SK-N-SH (cell line): ENCODE measurements at regions not wholly inside any gene's neighbourhood (a gene's known extent, or its start where the extent isn't known, plus 50 kb on each side); places are given as distances from the start of the nearest gene placed in this dataset.

Experiments
- CTCF ChIA-PET: fragments of 300-600, 350-600 bp; formaldehyde crosslinking; extraction: SDS; loops from one replicate; lab custom pipeline; 2021; lab: Yijun Ruan, JAX
- POLR2A ChIA-PET: fragments of 350-600 bp; sonication (Branson Sonifier 250); formaldehyde crosslinking; extraction: SDS; loops from one replicate; lab custom pipeline; 2020; ENCODE audit warnings: antibody characterized with exemption, inconsistent platforms; lab: Yijun Ruan, JAX
- DNase-seq: peaks from one replicate; pipeline ENCODE4 v3.0.0; 2012
- H2AFZ ChIP-seq: fragments of 200-600 bp; sonication (generic); 2 replicates; pipeline ENCODE4 v1.8.1; 2016; ENCODE audit warnings: antibody characterized with exemption, mild to moderate bottlenecking, low read depth
- H3F3A ChIP-seq: fragments of 200-600 bp; sonication (generic); replicated peaks from 2 replicates; pipeline ENCODE3; 2016; ENCODE audit warnings: antibody characterized with exemption, mild to moderate bottlenecking; ENCODE audit not compliant: insufficient read depth
- H3K27ac ChIP-seq, 2 experiments: fragments of 200-500 bp in 1 of 2; fragments of 200-600 bp in 1 of 2; sonication (Bioruptor generic) in 1 of 2; sonication (generic), shearing (Covaris generic) in 1 of 2; 2 replicates each; pipeline versions ENCODE4 v1.5.1 to v1.6.1; 2014 to 2016; ENCODE audit warnings: low read depth in 2 of 2, inconsistent platforms in 1 of 2, low read length in 1 of 2, mild to moderate bottlenecking in 1 of 2, mixed read lengths in 1 of 2
- H3K27me3 ChIP-seq: fragments of 200-600 bp; sonication (generic), shearing (Covaris generic); 2 replicates; pipeline ENCODE4 v1.6.1; 2016; ENCODE audit warnings: mixed run types; ENCODE audit not compliant: insufficient read depth
- H3K36me3 ChIP-seq, 2 experiments: fragments of 200-500 bp in 1 of 2; fragments of 200-600 bp in 1 of 2; sonication (Bioruptor generic) in 1 of 2; sonication (generic) in 1 of 2; replicated peaks in 1 of 2; 2 replicates each; pipeline versions ENCODE3 to v1.5.1; 2014 to 2016; ENCODE audit warnings: low read length in 1 of 2, mild to moderate bottlenecking in 1 of 2; ENCODE audit not compliant: insufficient read depth in 2 of 2, control insufficient read depth in 1 of 2
- H3K4me1 ChIP-seq, 2 experiments: fragments of 200-500 bp in 1 of 2; fragments of 200-600 bp in 1 of 2; sonication (Bioruptor generic) in 1 of 2; sonication (generic), shearing (Covaris generic) in 1 of 2; 2 replicates each; pipeline versions ENCODE4 v1.5.1 to v1.6.1; 2014 to 2016; ENCODE audit warnings: low read depth in 1 of 2, low read length in 1 of 2, mixed run types in 1 of 2; ENCODE audit not compliant: insufficient read depth in 2 of 2, control insufficient read depth in 1 of 2
- H3K4me2 ChIP-seq: fragments of 200-600 bp; sonication (generic), shearing (Covaris generic); 2 replicates; pipeline ENCODE4 v1.6.1; 2017; ENCODE audit warnings: mixed run types
- H3K4me3 ChIP-seq, 2 experiments: fragments of 200-500 bp in 1 of 2; fragments of 200-600 bp in 1 of 2; sonication (Bioruptor generic) in 1 of 2; sonication (generic), shearing (Covaris generic) in 1 of 2; 2 replicates each; pipeline versions ENCODE4 v1.5.1 to v1.8.1; 2014 to 2016; ENCODE audit warnings: low read depth in 2 of 2, inconsistent platforms in 1 of 2, low read length in 1 of 2, mild to moderate bottlenecking in 1 of 2, mixed read lengths in 1 of 2, moderate library complexity in 1 of 2
- H3K79me2 ChIP-seq: fragments of 200-600 bp; sonication (generic); 2 replicates; pipeline ENCODE4 v1.8.1; 2017; ENCODE audit warnings: mild to moderate bottlenecking; ENCODE audit not compliant: insufficient read depth
- H3K9ac ChIP-seq: fragments of 200-600 bp; sonication (generic); 2 replicates; pipeline ENCODE4 v1.6.1; 2017; ENCODE audit warnings: mixed run types
- H3K9me2 ChIP-seq: fragments of 200-600 bp; sonication (generic); 2 replicates; pipeline ENCODE4 v1.6.1; 2017; ENCODE audit warnings: mixed run types
- H3K9me3 ChIP-seq: fragments of 200-600 bp; sonication (generic); 2 replicates; pipeline ENCODE4 v1.6.1; 2017; ENCODE audit warnings: mixed run types, mild to moderate bottlenecking, moderate library complexity
- H4K20me1 ChIP-seq: fragments of 200-600 bp; sonication (generic); 2 replicates; pipeline ENCODE4 v1.6.1; 2017; ENCODE audit warnings: mild to moderate bottlenecking, mixed run types; ENCODE audit not compliant: insufficient read depth
- CTCF ChIP-seq: fragments of 200-600 bp; sonication (generic); IDR thresholded peaks from 2 replicates; pipeline ENCODE4 v1.6.1; 2017; ENCODE audit warnings: antibody characterized with exemption, mild to moderate bottlenecking, moderate library complexity
- FOXM1 ChIP-seq: IDR thresholded peaks from 2 replicates; pipeline ENCODE4 v1.4.0; 2012; ENCODE audit warnings: low read depth, mild to moderate bottlenecking
- NRF1 ChIP-seq: IDR thresholded peaks from 2 replicates; pipeline ENCODE4 v1.6.1; 2012; ENCODE audit warnings: low read depth, mild to moderate bottlenecking, low read length
- PBX3 ChIP-seq: IDR thresholded peaks from 2 replicates; pipeline ENCODE4; 2012
- RAD21 ChIP-seq: IDR thresholded peaks from 2 replicates; pipeline ENCODE4 v1.6.1; 2012; ENCODE audit warnings: mild to moderate bottlenecking, low read length
- REST ChIP-seq: IDR thresholded peaks from 2 replicates; pipeline ENCODE4 v1.6.1; 2012; ENCODE audit warnings: mild to moderate bottlenecking, low read depth, low read length, moderate library complexity
- TAF1 ChIP-seq: IDR thresholded peaks from 2 replicates; pipeline ENCODE4 v1.6.1; 2012; ENCODE audit warnings: low read depth, mild to moderate bottlenecking, low read length, moderate library complexity, borderline replicate concordance
- TEAD4 ChIP-seq: IDR thresholded peaks from 2 replicates; pipeline ENCODE4 v1.4.0; 2012; ENCODE audit warnings: mild to moderate bottlenecking, borderline replicate concordance; ENCODE audit not compliant: insufficient read depth
- ZBTB33 ChIP-seq: IDR thresholded peaks from 2 replicates; pipeline ENCODE4 v1.4.0; 2012; ENCODE audit warnings: low read depth, borderline replicate concordance
- WGBS: methylation state at CpG from one replicate; pipeline ENCODE4 v1.1.6; 2017; ENCODE audit warnings: low lambda C conversion rate; 5-methylcytosine and 5-hydroxymethylcytosine counted together

GRCh38 chr6:110552076-110552475, 75.7 kb upstream of the SLC22A16 start:
- Histone ChIP-seq H3K36me3 (no peaks in the 10 kb centered on the region), H3K9ac (no peak overlapping the region), H3K4me2 (no peak overlapping the region), H4K20me1 (no peaks in the 10 kb centered on the region), H3K4me1 (0 out of 4 replicates have a peak, but pooled peaks cover 0 to 4% of the 10 kb centered on the region in 2 experiments), H2AFZ (no peak overlapping the region), H3K27me3 (no peaks in the 10 kb centered on the region), H3K9me3 (no peaks in the 10 kb centered on the region), H3K79me2 (no peaks in the 10 kb centered on the region), H3K27ac (no peak overlapping the region), H3K4me3 (no peak overlapping the region), H3F3A (peaks cover 15% of the 10 kb centered on the region), H3K9me2 (no peaks in the 10 kb centered on the region)
- CTCF ChIA-PET: interaction anchor here (1.0 to 1.4 kb wide), 2 partner anchors 11 to 25 kb away, joined by 4 to 5 read pairs; no protein-coding TSS in a partner anchor
- TF ChIP-seq PBX3 (no peak), RAD21 (no peak)
- no peak for DNase-seq
- POLR2A ChIA-PET: no interaction called here

- H3K27ac ChIP-seq: no peak overlapping the region
- no peaks in the 10 kb centered on the region for H3K9me3 ChIP-seq
- no peak overlapping the region for H2AFZ ChIP-seq
- POLR2A ChIA-PET: no interaction called here
- H3K9ac ChIP-seq: no peak overlapping the region
- H3K27me3 ChIP-seq: no peaks in the 10 kb centered on the region
- no peak overlapping the region for H3K4me2 ChIP-seq
- H3K9me2 ChIP-seq: no peaks in the 10 kb centered on the region
- no peak for DNase-seq
- WGBS: 97% methylated on average over 8 of the region's 11 CpGs
- H3K4me1 ChIP-seq: 0 out of 4 replicates have a peak, but pooled peaks cover 0 to 7% of the 10 kb centered on the region in 2 experiments
- no peak overlapping the region for H3K4me3 ChIP-seq
- TF ChIP-seq ZBTB33 (no peak), TAF1 (no peak), FOXM1 (no peak), TEAD4 (no peak)
- no peaks in the 10 kb centered on the region for H3K36me3 ChIP-seq
- no peaks in the 10 kb centered on the region for H4K20me1 ChIP-seq
- H3F3A ChIP-seq: peaks cover 22% of the 10 kb centered on the region
- H3K79me2 ChIP-seq: no peaks in the 10 kb centered on the region
- CTCF ChIA-PET: interaction anchor here (1.0 to 1.4 kb wide), 2 partner anchors 10 to 24 kb away, joined by 4 to 5 read pairs; no protein-coding TSS in a partner anchor
Measured at GRCh38 chr6:110551088-110551487, 74.7 kb upstream of the SLC22A16 start.

- Histone ChIP-seq H3K9me3 (no peaks in the 10 kb centered on the region), H3K36me3 (no peaks in the 10 kb centered on the region), H3K27ac (no peak overlapping the region), H3K4me2 (no peak overlapping the region), H3K79me2 (no peaks in the 10 kb centered on the region), H2AFZ (no peak overlapping the region), H3K4me3 (no peak overlapping the region), H3K27me3 (no peaks in the 10 kb centered on the region), H3K9ac (no peak overlapping the region), H3K9me2 (no peaks in the 10 kb centered on the region), H4K20me1 (no peaks in the 10 kb centered on the region), H3F3A (peaks cover 22% of the 10 kb centered on the region), H3K4me1 (0 out of 4 replicates have a peak, but pooled peaks cover 0 to 7% of the 10 kb centered on the region in 2 experiments)
- TF ChIP-seq TAF1 (no peak), NRF1 (no peak), CTCF (no peak), REST (no peak)
- ChIA-PET POLR2A (no interaction called here), CTCF (no interaction called here)
- DNase-seq: no peak
- 96% methylated on average over 3 of the region's 5 CpGs for WGBS
Measured at GRCh38 chr6:110550353-110550752, 73.9 kb upstream of the SLC22A16 start.
